H1 (cell line): ENCODE measurements at regions not wholly inside any gene's neighbourhood (a gene's known extent, or its start where the extent isn't known, plus 50 kb on each side); places are given as distances from the start of the nearest gene placed in this dataset.

ENCODE experiments used
- ASH2L ChIP-seq: fragments of 200-600, 300-600 bp; sonication (generic); IDR thresholded peaks from one replicate; pipeline ENCODE4 v1.7.1; 2017; ENCODE audit warnings: low read length
- BRCA1 ChIP-seq: IDR thresholded peaks from 2 replicates; pipeline ENCODE4 v1.6.1; 2012; ENCODE audit warnings: low read depth, low read length, improper control_type of control experiment
- CHD2 ChIP-seq: IDR thresholded peaks from 2 replicates; pipeline ENCODE4 v1.6.1; 2012; ENCODE audit warnings: low read length, improper control_type of control experiment
- GABPA ChIP-seq: IDR thresholded peaks from 2 replicates; pipeline ENCODE4 v1.6.1; 2011; ENCODE audit warnings: mild to moderate bottlenecking, low read length, moderate library complexity, borderline replicate concordance; ENCODE audit not compliant: insufficient read depth
- KDM4A ChIP-seq: IDR thresholded peaks from one replicate; pipeline ENCODE4 v1.7.1; 2012; ENCODE audit warnings: low read depth, mild to moderate bottlenecking, moderate library complexity, low read length, inconsistent platforms; ENCODE audit not compliant: severe bottlenecking
- KDM5A ChIP-seq: fragments of 200-600 bp; IDR thresholded peaks from 2 replicates; pipeline ENCODE4 v1.7.1; 2012; ENCODE audit warnings: mild to moderate bottlenecking, low read length, inconsistent platforms, mixed read lengths
- POU5F1 ChIP-seq: IDR thresholded peaks from 2 replicates; pipeline ENCODE4 v1.6.1; 2011; ENCODE audit warnings: low read depth, mild to moderate bottlenecking, low read length, moderate library complexity
- RNF2 ChIP-seq: fragments of 200-900, 300-1000 bp; sonication (generic); IDR thresholded peaks from 2 replicates; pipeline ENCODE4 v1.7.1; 2016; ENCODE audit warnings: borderline replicate concordance, low read depth, mild to moderate bottlenecking, antibody characterized with exemption, low read length; ENCODE audit not compliant: poor library complexity, severe bottlenecking; ENCODE audit errors: missing control alignments
- SRF ChIP-seq: IDR thresholded peaks from 2 replicates; pipeline ENCODE4 v1.6.1; 2011; ENCODE audit warnings: mild to moderate bottlenecking, low read depth, low read length, moderate library complexity
- SUZ12 ChIP-seq: fragments of 200-600 bp; sonication (generic); IDR thresholded peaks from 2 replicates; pipeline ENCODE4 v1.6.1; 2012; ENCODE audit warnings: mild to moderate bottlenecking, inconsistent platforms, low read length, moderate library complexity, mixed read lengths
- TF ChIP-seq, protein P1 (sequence below): fragments of 300-600 bp; sonication (generic); IDR thresholded peaks from 2 replicates; pipeline ENCODE4 v1.7.1; 2012; ENCODE audit warnings: low read length, moderate library complexity, mild to moderate bottlenecking, inconsistent platforms; ENCODE audit not compliant: insufficient replicate concordance
- TF ChIP-seq, protein P2 (sequence below): IDR thresholded peaks from 2 replicates; pipeline ENCODE4 v1.6.1; 2012; ENCODE audit warnings: inconsistent platforms

DNA sequence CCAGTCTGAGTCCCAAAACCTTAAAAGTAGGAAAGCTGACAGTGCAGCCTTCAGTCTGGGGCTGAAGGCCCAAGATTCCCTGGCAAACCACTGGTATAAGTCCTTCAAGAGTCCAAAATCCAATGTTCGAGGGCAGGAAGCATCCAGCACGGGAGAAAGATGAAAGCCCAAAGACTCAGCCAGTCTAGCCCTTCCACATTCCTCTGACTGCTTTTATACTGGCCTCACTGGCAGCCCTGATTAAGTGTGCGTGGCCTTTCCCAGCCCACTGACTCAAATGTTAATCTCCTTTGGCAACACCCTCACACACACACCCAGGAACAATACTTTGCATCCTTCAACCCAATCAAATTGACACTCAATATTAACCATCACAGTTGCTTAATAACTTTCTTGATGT is 372.1 kb upstream of the CCDC196 start (continued):
- TF ChIP-seq, protein P1, sequence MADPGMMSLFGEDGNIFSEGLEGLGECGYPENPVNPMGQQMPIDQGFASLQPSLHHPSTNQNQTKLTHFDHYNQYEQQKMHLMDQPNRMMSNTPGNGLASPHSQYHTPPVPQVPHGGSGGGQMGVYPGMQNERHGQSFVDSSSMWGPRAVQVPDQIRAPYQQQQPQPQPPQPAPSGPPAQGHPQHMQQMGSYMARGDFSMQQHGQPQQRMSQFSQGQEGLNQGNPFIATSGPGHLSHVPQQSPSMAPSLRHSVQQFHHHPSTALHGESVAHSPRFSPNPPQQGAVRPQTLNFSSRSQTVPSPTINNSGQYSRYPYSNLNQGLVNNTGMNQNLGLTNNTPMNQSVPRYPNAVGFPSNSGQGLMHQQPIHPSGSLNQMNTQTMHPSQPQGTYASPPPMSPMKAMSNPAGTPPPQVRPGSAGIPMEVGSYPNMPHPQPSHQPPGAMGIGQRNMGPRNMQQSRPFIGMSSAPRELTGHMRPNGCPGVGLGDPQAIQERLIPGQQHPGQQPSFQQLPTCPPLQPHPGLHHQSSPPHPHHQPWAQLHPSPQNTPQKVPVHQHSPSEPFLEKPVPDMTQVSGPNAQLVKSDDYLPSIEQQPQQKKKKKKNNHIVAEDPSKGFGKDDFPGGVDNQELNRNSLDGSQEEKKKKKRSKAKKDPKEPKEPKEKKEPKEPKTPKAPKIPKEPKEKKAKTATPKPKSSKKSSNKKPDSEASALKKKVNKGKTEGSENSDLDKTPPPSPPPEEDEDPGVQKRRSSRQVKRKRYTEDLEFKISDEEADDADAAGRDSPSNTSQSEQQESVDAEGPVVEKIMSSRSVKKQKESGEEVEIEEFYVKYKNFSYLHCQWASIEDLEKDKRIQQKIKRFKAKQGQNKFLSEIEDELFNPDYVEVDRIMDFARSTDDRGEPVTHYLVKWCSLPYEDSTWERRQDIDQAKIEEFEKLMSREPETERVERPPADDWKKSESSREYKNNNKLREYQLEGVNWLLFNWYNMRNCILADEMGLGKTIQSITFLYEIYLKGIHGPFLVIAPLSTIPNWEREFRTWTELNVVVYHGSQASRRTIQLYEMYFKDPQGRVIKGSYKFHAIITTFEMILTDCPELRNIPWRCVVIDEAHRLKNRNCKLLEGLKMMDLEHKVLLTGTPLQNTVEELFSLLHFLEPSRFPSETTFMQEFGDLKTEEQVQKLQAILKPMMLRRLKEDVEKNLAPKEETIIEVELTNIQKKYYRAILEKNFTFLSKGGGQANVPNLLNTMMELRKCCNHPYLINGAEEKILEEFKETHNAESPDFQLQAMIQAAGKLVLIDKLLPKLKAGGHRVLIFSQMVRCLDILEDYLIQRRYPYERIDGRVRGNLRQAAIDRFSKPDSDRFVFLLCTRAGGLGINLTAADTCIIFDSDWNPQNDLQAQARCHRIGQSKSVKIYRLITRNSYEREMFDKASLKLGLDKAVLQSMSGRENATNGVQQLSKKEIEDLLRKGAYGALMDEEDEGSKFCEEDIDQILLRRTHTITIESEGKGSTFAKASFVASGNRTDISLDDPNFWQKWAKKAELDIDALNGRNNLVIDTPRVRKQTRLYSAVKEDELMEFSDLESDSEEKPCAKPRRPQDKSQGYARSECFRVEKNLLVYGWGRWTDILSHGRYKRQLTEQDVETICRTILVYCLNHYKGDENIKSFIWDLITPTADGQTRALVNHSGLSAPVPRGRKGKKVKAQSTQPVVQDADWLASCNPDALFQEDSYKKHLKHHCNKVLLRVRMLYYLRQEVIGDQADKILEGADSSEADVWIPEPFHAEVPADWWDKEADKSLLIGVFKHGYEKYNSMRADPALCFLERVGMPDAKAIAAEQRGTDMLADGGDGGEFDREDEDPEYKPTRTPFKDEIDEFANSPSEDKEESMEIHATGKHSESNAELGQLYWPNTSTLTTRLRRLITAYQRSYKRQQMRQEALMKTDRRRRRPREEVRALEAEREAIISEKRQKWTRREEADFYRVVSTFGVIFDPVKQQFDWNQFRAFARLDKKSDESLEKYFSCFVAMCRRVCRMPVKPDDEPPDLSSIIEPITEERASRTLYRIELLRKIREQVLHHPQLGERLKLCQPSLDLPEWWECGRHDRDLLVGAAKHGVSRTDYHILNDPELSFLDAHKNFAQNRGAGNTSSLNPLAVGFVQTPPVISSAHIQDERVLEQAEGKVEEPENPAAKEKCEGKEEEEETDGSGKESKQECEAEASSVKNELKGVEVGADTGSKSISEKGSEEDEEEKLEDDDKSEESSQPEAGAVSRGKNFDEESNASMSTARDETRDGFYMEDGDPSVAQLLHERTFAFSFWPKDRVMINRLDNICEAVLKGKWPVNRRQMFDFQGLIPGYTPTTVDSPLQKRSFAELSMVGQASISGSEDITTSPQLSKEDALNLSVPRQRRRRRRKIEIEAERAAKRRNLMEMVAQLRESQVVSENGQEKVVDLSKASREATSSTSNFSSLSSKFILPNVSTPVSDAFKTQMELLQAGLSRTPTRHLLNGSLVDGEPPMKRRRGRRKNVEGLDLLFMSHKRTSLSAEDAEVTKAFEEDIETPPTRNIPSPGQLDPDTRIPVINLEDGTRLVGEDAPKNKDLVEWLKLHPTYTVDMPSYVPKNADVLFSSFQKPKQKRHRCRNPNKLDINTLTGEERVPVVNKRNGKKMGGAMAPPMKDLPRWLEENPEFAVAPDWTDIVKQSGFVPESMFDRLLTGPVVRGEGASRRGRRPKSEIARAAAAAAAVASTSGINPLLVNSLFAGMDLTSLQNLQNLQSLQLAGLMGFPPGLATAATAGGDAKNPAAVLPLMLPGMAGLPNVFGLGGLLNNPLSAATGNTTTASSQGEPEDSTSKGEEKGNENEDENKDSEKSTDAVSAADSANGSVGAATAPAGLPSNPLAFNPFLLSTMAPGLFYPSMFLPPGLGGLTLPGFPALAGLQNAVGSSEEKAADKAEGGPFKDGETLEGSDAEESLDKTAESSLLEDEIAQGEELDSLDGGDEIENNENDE: no peak
- TF ChIP-seq KDM5A (no peak), SRF (no peak), KDM4A (no peak), GABPA (no peak), SUZ12 (no peak), BRCA1 (no peak), ASH2L (no peak), RNF2 (no peak), POU5F1 (no peak), CHD2 (no peak)
- TF ChIP-seq, protein P2, sequence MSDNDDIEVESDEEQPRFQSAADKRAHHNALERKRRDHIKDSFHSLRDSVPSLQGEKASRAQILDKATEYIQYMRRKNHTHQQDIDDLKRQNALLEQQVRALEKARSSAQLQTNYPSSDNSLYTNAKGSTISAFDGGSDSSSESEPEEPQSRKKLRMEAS: no peak
- TF ChIP-seq, all 59 proteins: peak for 0
